Keratinocyte (primary cell): ENCODE measurements at regions not wholly inside any gene's neighbourhood (a gene's known extent, or its start where the extent isn't known, plus 50 kb on each side); places are given as distances from the start of the nearest gene placed in this dataset.

ENCODE experiments used
- DNase-seq: peaks from one replicate; pipeline ENCODE4 v3.0.0-alpha.2; 2011; ENCODE audit warnings: low read depth, missing footprints, low spot score
- FAIRE-seq: peaks from 2 replicates; lab custom pipeline; 2011; peaks lifted over from hg19 to GRCh38; lab: Jason Lieb, UNC
- H2AFZ ChIP-seq: 2 replicates; pipeline ENCODE4 v1.6.0; 2012; ENCODE audit warnings: low read length, control low read depth, inconsistent platforms; ENCODE audit not compliant: control insufficient read depth
- H3K27ac ChIP-seq: 2 replicates; pipeline ENCODE4 v1.5.1; 2011; ENCODE audit warnings: low read length; ENCODE audit not compliant: control insufficient read depth, insufficient read depth
- H3K27me3 ChIP-seq: 3 replicates; pipeline ENCODE4 v1.6.0; 2011; ENCODE audit warnings: low read length; ENCODE audit not compliant: control insufficient read depth, insufficient read depth; ENCODE audit errors: extremely low read depth
- H3K36me3 ChIP-seq, 2 experiments: 2 replicates in 1 of 2; 3 replicates in 1 of 2; pipeline ENCODE4 v1.5.1; 2011; ENCODE audit warnings: low read length in 2 of 2, mild to moderate bottlenecking in 1 of 2; ENCODE audit not compliant: control insufficient read depth in 2 of 2, insufficient read depth in 2 of 2; ENCODE audit errors: extremely low read depth in 1 of 2
- H3K4me1 ChIP-seq: 3 replicates; pipeline ENCODE4 v1.5.1; 2011; ENCODE audit warnings: low read length; ENCODE audit not compliant: control insufficient read depth, insufficient read depth; ENCODE audit errors: extremely low read depth
- H3K4me2 ChIP-seq: 3 replicates; pipeline ENCODE4 v1.6.0; 2011; ENCODE audit warnings: low read depth, low read length; ENCODE audit not compliant: control insufficient read depth, insufficient read depth; ENCODE audit errors: extremely low read depth
- H3K4me3 ChIP-seq, 3 experiments: fragments of 200-600 bp in 1 of 3; sonication (generic) in 1 of 3; 2 replicates in 2 of 3; 3 replicates in 1 of 3; pipeline ENCODE4 v1.5.1; 2011 to 2016; ENCODE audit warnings: low read length in 3 of 3, mild to moderate bottlenecking in 3 of 3, control low read depth in 2 of 3, inconsistent platforms in 1 of 3, low read depth in 1 of 3, mixed read lengths in 1 of 3, mixed run types in 1 of 3, moderate library complexity in 1 of 3; ENCODE audit not compliant: control insufficient read depth in 2 of 3, insufficient read depth in 2 of 3; ENCODE audit errors: extremely low read depth in 1 of 3
- H3K79me2 ChIP-seq: 2 replicates; pipeline ENCODE4 v1.6.0; 2012; ENCODE audit warnings: low read length; ENCODE audit not compliant: control insufficient read depth, insufficient read depth
- H3K9ac ChIP-seq: 3 replicates; pipeline ENCODE4 v1.6.0; 2011; ENCODE audit warnings: low read length; ENCODE audit not compliant: control insufficient read depth, insufficient read depth; ENCODE audit errors: extremely low read depth
- H3K9me1 ChIP-seq: 3 replicates; pipeline ENCODE4 v1.6.0; 2011; ENCODE audit warnings: low read length; ENCODE audit not compliant: control insufficient read depth, insufficient read depth; ENCODE audit errors: extremely low read depth
- H3K9me3 ChIP-seq: 2 replicates; pipeline ENCODE4 v1.5.1; 2012; ENCODE audit warnings: low read depth, low read length; ENCODE audit not compliant: control insufficient read depth
- H4K20me1 ChIP-seq: 3 replicates; pipeline ENCODE4 v1.6.0; 2011; ENCODE audit warnings: low read length; ENCODE audit not compliant: control insufficient read depth, insufficient read depth; ENCODE audit errors: extremely low read depth
- CTCF ChIP-seq, 3 experiments: IDR thresholded peaks in 1 of 3; conservative IDR thresholded peaks in 1 of 3; optimal IDR thresholded peaks in 1 of 3; 2 replicates in 2 of 3; 3 replicates in 1 of 3; pipeline versions ENCODE3 to v1.5.1; 2011; ENCODE audit warnings: low read length in 3 of 3, mild to moderate bottlenecking in 3 of 3, moderate library complexity in 2 of 3, control low read depth in 1 of 3, inconsistent platforms in 1 of 3; ENCODE audit not compliant: insufficient read depth in 2 of 3; ENCODE audit errors: extremely low read depth in 1 of 3
- EZH2 ChIP-seq: IDR thresholded peaks from one replicate; pipeline ENCODE4 v1.6.1; 2012; ENCODE audit warnings: inconsistent platforms, mild to moderate bottlenecking, low read length, moderate library complexity
- dilution Hi-C: fragments of 300-500 bp; cut with MboI; formaldehyde crosslinking; loops from one replicate; pipeline ENCODE4 v1.7.0; 2020; ENCODE audit warnings: low sequenced_read_pairs; ENCODE audit not compliant: extremely low pct_ligation_motif_present

DNA sequence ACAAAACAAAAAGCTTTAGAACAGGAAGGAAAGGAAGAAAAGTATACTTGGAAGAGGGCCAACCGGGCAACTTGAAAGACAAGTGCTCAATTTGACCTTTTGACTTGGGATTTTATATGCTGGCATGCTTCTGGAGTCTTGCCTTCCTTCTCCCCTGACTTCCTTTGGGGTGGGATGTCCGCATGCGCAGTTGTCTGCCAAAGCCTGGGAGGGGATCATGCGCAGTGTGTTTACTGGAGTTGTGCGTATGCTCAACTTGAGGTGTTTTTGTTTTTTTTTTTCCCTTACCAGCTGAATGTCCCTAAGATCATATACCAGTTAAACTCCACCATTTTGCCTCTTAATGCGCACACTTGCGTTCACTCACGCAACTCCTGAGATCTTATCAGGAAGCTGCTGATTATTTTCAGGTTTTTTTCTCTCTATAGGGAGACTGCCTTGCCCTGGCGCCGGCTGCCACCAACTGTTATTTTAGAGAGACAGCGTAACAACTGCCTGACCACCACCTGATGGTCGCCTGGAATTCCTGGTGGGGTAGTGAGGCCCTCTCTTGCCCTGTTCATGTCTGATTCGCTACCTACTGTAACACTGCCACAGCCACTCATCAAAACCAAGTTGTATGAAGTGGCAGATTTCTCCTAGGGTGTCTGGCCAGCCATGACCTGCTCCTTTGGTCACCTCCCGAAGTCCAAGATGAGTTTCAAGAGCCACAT, 138.7 kb upstream of the ZNF644 start:
- Histone ChIP-seq H2AFZ (no peak overlapping the region), H3K4me2 (no peak overlapping the region), H3K79me2 (no peaks in the 10 kb centered on the region), H3K4me3 (no peak overlapping the region), H3K36me3 (no peaks in the 10 kb centered on the region), H3K27ac (no peak overlapping the region), H3K9me1 (no peaks in the 10 kb centered on the region), H3K9me3 (no peaks in the 10 kb centered on the region), H3K27me3 (no peaks in the 10 kb centered on the region), H3K9ac (no peak overlapping the region), H4K20me1 (no peaks in the 10 kb centered on the region), H3K4me1 (no peaks in the 10 kb centered on the region)
- dilution Hi-C loops, result no loop called here
- FAIRE-seq (no peak), DNase-seq (no peak)
- TF ChIP-seq EZH2, result no peak
- no peak for TF ChIP-seq CTCF (optimal IDR thresholded peaks at IDR 0.05 in 1 of 3, IDR thresholded peaks at IDR 0.05 in 1 of 3, conservative IDR thresholded peaks at IDR 0.05 in 1 of 3; ENCODE audit: extremely low read depth in 1 of 3, insufficient read depth in 2 of 3, low read length in 3 of 3)

DNA sequence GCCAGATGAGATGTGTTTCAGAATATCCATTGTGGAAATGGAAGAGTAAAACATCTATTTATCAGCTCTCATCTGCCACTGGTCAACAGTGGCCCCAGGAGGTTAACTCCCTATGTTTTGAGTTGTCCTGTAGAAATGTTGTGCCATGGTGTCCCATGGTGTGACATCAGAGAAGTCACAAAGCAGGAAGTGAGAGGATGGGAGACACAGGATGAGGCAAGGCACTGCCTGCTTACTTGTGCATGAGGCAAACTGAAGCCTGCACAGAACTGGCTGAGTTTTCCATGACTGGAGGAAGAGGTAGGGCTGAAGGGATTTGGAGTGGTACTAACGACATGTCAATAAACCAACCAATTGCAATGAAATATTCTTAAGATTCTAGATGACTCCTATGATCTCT, 131.5 kb upstream of the ZNF644 start:
- Histone ChIP-seq H3K9me1 (no peaks in the 10 kb centered on the region), H3K4me2 (no peak overlapping the region), H3K9me3 (no peaks in the 10 kb centered on the region), H3K9ac (no peak overlapping the region), H4K20me1 (no peaks in the 10 kb centered on the region), H3K4me3 (no peak overlapping the region), H3K27me3 (no peaks in the 10 kb centered on the region), H3K36me3 (no peaks in the 10 kb centered on the region), H3K4me1 (no peaks in the 10 kb centered on the region), H3K27ac (no peak overlapping the region), H3K79me2 (no peaks in the 10 kb centered on the region), H2AFZ (no peak overlapping the region)
- no peak for FAIRE-seq
- dilution Hi-C loops, result no loop called here
- no peak for DNase-seq
- no peak for TF ChIP-seq CTCF (optimal IDR thresholded peaks at IDR 0.05 in 1 of 3, IDR thresholded peaks at IDR 0.05 in 1 of 3, conservative IDR thresholded peaks at IDR 0.05 in 1 of 3; ENCODE audit: extremely low read depth in 1 of 3, insufficient read depth in 2 of 3, low read length in 3 of 3)
- TF ChIP-seq EZH2, result no peak
